ENCODE measurements at regions not wholly inside any gene's neighbourhood (a gene's known extent, or its start where the extent isn't known, plus 50 kb on each side); places are given as distances from the start of the nearest gene placed in this dataset.

DNA sequence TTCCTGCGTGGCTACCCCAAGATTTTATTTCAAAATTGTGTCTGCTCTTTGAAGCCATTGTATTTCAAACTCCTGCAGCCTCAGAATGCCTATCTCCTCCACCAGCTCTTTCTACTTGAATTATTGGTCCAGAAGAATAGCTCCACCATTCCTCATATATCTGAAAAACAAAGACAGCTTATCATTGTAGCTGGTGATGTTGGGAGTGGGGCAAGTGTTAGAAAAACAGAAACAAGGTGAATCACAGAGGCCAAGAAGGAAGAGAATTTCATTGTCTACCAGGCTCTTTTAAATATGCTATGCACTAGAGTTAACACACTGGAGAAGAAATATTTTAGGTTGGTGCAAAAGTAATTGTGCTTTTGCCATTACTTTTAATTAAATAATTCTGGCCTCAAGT is 307.9 kb upstream of the ROPN1 start:
- TF ChIP-seq POLR2A (IDR thresholded peaks at IDR 0.05) = no peak
- TF ChIP-seq, protein P1, sequence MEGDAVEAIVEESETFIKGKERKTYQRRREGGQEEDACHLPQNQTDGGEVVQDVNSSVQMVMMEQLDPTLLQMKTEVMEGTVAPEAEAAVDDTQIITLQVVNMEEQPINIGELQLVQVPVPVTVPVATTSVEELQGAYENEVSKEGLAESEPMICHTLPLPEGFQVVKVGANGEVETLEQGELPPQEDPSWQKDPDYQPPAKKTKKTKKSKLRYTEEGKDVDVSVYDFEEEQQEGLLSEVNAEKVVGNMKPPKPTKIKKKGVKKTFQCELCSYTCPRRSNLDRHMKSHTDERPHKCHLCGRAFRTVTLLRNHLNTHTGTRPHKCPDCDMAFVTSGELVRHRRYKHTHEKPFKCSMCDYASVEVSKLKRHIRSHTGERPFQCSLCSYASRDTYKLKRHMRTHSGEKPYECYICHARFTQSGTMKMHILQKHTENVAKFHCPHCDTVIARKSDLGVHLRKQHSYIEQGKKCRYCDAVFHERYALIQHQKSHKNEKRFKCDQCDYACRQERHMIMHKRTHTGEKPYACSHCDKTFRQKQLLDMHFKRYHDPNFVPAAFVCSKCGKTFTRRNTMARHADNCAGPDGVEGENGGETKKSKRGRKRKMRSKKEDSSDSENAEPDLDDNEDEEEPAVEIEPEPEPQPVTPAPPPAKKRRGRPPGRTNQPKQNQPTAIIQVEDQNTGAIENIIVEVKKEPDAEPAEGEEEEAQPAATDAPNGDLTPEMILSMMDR (IDR thresholded peaks at IDR 0.05) = no peak
